Transverse colon (tissue), 4 donors: ENCODE measurements at regions not wholly inside any gene's neighbourhood (a gene's known extent, or its start where the extent isn't known, plus 50 kb on each side); places are given as distances from the start of the nearest gene placed in this dataset.

ENCODE experiments used
- DNase-seq: peaks from one replicate; pipeline ENCODE4 v3.0.0-alpha.2; 2019
- H3K27ac ChIP-seq, 4 donors: fragments of 200-600 bp; sonication (generic); 2 replicates each; pipeline ENCODE4 v1.5.1; 2016 to 2018; ENCODE audit warnings: inconsistent platforms in 4 of 4
- H3K27me3 ChIP-seq: fragments of 200-600 bp; sonication (generic); 2 replicates; pipeline ENCODE4 v1.5.1; 2017; ENCODE audit warnings: inconsistent platforms
- H3K36me3 ChIP-seq, 4 donors: fragments of 200-600 bp; sonication (generic); 2 replicates each; pipeline ENCODE4 v1.5.1; 2017 to 2019; ENCODE audit warnings: inconsistent platforms in 4 of 4
- H3K4me1 ChIP-seq, 4 donors: fragments of 200-600 bp; sonication (generic); 2 replicates each; pipeline ENCODE4 v1.5.1; 2017 to 2020; ENCODE audit warnings: inconsistent platforms in 4 of 4
- H3K4me3 ChIP-seq, 4 donors: fragments of 200-600 bp; sonication (generic); 1 replicate in 1 of 4; 2 replicates in 3 of 4; pipeline versions ENCODE4 v1.5.1 to v1.6.1; 2017 to 2019; ENCODE audit warnings: inconsistent platforms in 4 of 4
- H3K9me3 ChIP-seq, 2 donors: fragments of 200-600 bp; sonication (generic); 2 replicates each; pipeline ENCODE4 v1.5.1; 2017 to 2019; ENCODE audit warnings: inconsistent platforms in 2 of 2
- EP300 ChIP-seq: sonication (generic); formaldehyde crosslinking; IDR thresholded peaks from one replicate; pipeline ENCODE4 v1.6.1; 2017; ENCODE audit warnings: antibody characterized with exemption, low read depth
- POLR2A ChIP-seq: fragments of 450-650 bp; IDR thresholded peaks from one replicate; pipeline ENCODE4 v1.6.1; 2016; ENCODE audit warnings: antibody characterized with exemption, mild to moderate bottlenecking, moderate library complexity
- POLR2AphosphoS5 ChIP-seq, 3 donors: sonication (generic); formaldehyde crosslinking; IDR thresholded peaks; one replicate each; pipeline ENCODE4 v1.6.1; 2016; ENCODE audit warnings: antibody characterized with exemption in 3 of 3
- WGBS, 2 donors: methylation state at CpG; one replicate each; pipeline ENCODE4 v1.1.5; 2018; ENCODE audit warnings: low coverage in 1 of 2; 5-methylcytosine and 5-hydroxymethylcytosine counted together
- in situ Hi-C, 4 donors: fragments of 200-750 bp; cut with MboI; loops; one replicate each; pipeline versions ENCODE4 v1.15.0 to v1.15.1; 2017; ENCODE audit warnings: low sequenced_read_pairs in 3 of 4, low pct_ligation_motif_present in 1 of 4, low pct_unique_long_range_greater_than_20kb in 1 of 4
- intact Hi-C: fragments of 100-400 bp; cut with DNase I; formaldehyde crosslinking; loops from one replicate; pipeline ENCODE4 v1.15.1; 2023; ENCODE audit warnings: low total_unique reads
- TF ChIP-seq, protein P1 (sequence below), 5 experiments: fragments of 200-600 bp in 3 of 5; fragments of 450-650 bp in 2 of 5; sonication (generic) in 3 of 5; IDR thresholded peaks; 1 replicate in 2 of 5; 2 replicates in 3 of 5; pipeline ENCODE4 v1.5.1; 2016 to 2017; ENCODE audit warnings: antibody characterized with exemption in 5 of 5, inconsistent platforms in 3 of 5, mild to moderate bottlenecking in 2 of 5, moderate library complexity in 1 of 5

DNA sequence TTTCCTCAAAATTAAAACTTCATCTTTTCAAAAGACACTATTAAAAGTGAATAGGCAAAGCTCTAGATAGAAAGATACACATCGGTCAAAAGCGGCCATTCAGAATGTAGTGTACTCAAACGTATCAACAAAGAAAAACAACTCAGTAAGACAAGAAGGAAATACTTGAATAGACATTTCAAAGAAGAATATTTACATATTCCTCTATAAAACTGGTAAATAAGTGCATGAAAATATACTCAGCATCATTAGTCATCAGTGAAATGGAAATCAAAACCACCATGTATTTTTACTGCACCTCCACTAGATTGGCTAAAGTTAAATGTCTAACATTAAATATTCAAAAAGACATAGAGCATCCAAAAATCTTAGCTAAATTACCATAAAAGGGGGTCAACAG, 551.1 kb upstream of the SORCS1 start:
- Histone ChIP-seq H3K36me3 (no peaks in the 10 kb centered on the region), H3K27ac (no peak overlapping the region), H3K4me3 (no peak overlapping the region), H3K4me1 (no peaks in the 10 kb centered on the region), H3K9me3 (no peaks in the 10 kb centered on the region), H3K27me3 (no peaks in the 10 kb centered on the region)
- WGBS, 2 donors, result 86 to 94% methylated on average over 3 of the region's 3 CpGs
- DNase-seq, result no peak
- in situ Hi-C loops (no loop called here), intact Hi-C loops (no loop called here)
- TF ChIP-seq, protein P1, sequence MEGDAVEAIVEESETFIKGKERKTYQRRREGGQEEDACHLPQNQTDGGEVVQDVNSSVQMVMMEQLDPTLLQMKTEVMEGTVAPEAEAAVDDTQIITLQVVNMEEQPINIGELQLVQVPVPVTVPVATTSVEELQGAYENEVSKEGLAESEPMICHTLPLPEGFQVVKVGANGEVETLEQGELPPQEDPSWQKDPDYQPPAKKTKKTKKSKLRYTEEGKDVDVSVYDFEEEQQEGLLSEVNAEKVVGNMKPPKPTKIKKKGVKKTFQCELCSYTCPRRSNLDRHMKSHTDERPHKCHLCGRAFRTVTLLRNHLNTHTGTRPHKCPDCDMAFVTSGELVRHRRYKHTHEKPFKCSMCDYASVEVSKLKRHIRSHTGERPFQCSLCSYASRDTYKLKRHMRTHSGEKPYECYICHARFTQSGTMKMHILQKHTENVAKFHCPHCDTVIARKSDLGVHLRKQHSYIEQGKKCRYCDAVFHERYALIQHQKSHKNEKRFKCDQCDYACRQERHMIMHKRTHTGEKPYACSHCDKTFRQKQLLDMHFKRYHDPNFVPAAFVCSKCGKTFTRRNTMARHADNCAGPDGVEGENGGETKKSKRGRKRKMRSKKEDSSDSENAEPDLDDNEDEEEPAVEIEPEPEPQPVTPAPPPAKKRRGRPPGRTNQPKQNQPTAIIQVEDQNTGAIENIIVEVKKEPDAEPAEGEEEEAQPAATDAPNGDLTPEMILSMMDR (IDR thresholded peaks at IDR 0.05), result no peak
- TF ChIP-seq POLR2A (no peak), POLR2AphosphoS5 (IDR thresholded peaks at IDR 0.05) (no peak), EP300 (no peak)

- no peak for DNase-seq
- intact Hi-C loops, result no loop called here
- Histone ChIP-seq H3K4me1 (no peaks in the 10 kb centered on the region), H3K4me3 (no peak overlapping the region), H3K9me3 (no peaks in the 10 kb centered on the region), H3K27ac (no peak overlapping the region), H3K36me3 (no peaks in the 10 kb centered on the region), H3K27me3 (no peaks in the 10 kb centered on the region)
- WGBS, 2 donors, result 88 to 100% methylated on average over 1 of the region's 1 CpG
- in situ Hi-C loops, result no loop called here
- TF ChIP-seq POLR2A, result no peak
- no peak for TF ChIP-seq POLR2AphosphoS5 (IDR thresholded peaks at IDR 0.05)
- no peak for TF ChIP-seq EP300
- TF ChIP-seq, protein P1 (IDR thresholded peaks at IDR 0.05), result no peak
Observed at GRCh38 chr10:107708981-107709380, 544.5 kb upstream of the SORCS1 start.

DNA sequence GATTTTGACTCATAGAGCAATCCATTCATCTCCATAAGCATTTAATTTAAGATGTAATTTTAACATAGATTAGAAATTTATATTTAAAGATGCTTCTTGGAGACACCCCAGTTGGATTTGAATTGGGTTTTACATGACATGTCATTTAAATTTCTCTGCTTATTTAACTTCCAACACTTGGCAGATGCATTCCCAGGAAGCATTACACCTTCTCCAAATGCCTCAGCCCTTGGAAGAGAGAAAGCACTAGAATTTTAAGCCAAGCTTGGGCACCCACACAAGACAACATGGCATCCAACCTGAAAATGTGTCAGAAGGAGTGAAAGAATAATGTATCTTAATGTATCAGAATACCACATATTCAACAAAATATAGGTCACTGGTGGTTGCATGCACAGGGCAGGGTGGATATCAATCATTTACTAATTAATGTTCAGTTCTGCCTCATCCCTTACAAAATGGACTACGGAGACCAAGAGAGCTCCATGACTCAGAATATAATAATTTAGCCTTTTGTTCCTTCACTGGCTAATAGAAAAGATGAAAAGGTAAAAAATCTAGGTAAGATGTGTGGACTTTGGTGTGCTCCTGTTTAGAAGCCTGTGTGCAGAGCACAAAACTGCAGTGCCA, 541.7 kb upstream of the SORCS1 start:
- no peaks in the 10 kb centered on the region for H3K27me3 ChIP-seq
- no peak overlapping the region for H3K27ac ChIP-seq
- no peak for TF ChIP-seq POLR2AphosphoS5 (IDR thresholded peaks at IDR 0.05)
- no peak for TF ChIP-seq POLR2A
- TF ChIP-seq, protein P1 (IDR thresholded peaks at IDR 0.05), result no peak
- H3K36me3 ChIP-seq, result no peaks in the 10 kb centered on the region
- no peaks in the 10 kb centered on the region for H3K9me3 ChIP-seq
- no peak overlapping the region for H3K4me3 ChIP-seq
- 80 to 94% methylated on average over 1 of the region's 1 CpG for WGBS, 2 donors
- no peaks in the 10 kb centered on the region for H3K4me1 ChIP-seq
- intact Hi-C loops (no loop called here), in situ Hi-C loops (no loop called here)
- no peak for DNase-seq

DNA sequence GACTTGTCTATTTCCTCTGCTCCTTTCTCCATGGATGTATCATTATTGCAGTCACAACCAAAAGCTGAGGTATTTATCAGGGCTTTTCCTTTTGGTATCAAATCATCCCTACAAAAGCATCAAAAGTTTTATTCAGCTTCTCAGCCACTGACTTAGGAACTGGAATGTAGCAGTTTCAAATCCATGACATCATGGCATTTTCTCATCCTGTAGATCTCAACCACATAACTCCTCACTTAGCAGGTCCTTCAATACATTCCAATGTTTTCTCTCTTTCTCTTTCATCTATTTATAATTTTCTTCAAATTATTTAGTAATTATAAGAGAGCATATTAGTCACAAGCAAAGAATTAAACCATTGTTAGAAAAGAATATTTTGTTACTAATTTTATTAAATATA, 537.4 kb upstream of the SORCS1 start:
- Histone ChIP-seq H3K36me3 (no peaks in the 10 kb centered on the region), H3K27me3 (no peaks in the 10 kb centered on the region), H3K9me3 (no peaks in the 10 kb centered on the region), H3K27ac (no peak overlapping the region), H3K4me1 (no peaks in the 10 kb centered on the region), H3K4me3 (no peak overlapping the region)
- in situ Hi-C loops, result no loop called here
- DNase-seq, result no peak
- intact Hi-C loops, result no loop called here
- TF ChIP-seq POLR2AphosphoS5 (IDR thresholded peaks at IDR 0.05) (no peak), EP300 (no peak), POLR2A (no peak)
- TF ChIP-seq, protein P1 (IDR thresholded peaks at IDR 0.05), result no peak
